22Rv1 (cell line): ENCODE measurements at regions not wholly inside any gene's neighbourhood (a gene's known extent, or its start where the extent isn't known, plus 50 kb on each side); places are given as distances from the start of the nearest gene placed in this dataset.

ENCODE experiments used
- CTCF ChIP-seq: fragments of 450-650 bp; IDR thresholded peaks from 2 replicates; pipeline ENCODE4 v1.5.1; 2017; ENCODE audit warnings: mild to moderate bottlenecking
- ZFX ChIP-seq: fragments of 450-650 bp; IDR thresholded peaks from 2 replicates; pipeline ENCODE4 v1.6.1; 2017; ENCODE audit warnings: antibody characterized with exemption, borderline replicate concordance

DNA sequence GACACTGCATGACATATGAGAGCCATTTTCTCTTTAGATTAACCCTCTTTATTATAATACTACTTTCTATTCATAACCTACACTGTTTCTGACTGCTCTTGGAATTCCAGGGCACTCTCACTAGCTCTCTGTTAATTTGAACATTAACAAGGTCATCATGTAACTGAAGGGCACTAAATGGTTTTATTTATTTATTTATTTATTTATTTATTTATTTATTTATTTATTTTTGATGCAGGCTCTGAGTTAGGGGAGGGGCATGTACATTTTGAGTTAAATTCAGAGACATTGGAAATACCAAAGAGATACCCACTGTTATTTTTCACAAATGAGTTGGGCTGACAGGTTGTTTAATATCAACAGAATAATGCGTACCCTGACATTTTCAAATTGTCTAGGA lies 1038.7 kb upstream of the NRXN1 start:
- no peak for TF ChIP-seq CTCF
- TF ChIP-seq ZFX = no peak
